GM23338 (cell line): ENCODE measurements at regions not wholly inside any gene's neighbourhood (a gene's known extent, or its start where the extent isn't known, plus 50 kb on each side); places are given as distances from the start of the nearest gene placed in this dataset.

ENCODE experiments used
- ATAC-seq: fragments of 200-7000 bp; cut with Tn5 transposase; 3 replicates; pipeline ENCODE4 v1.9.1; 2020
- DNase-seq: peaks from one replicate; pipeline ENCODE4 v3.0.0-alpha.2; 2015; ENCODE audit warnings: low spot score
- H2AFZ ChIP-seq: fragments of 200-600 bp; sonication (generic); 2 replicates; pipeline ENCODE4 v1.8.0; 2016; ENCODE audit warnings: antibody characterized with exemption, mild to moderate bottlenecking, moderate library complexity
- H3F3A ChIP-seq: fragments of 200-600 bp; sonication (generic); replicated peaks from 2 replicates; pipeline ENCODE4 v1.8.0; 2017; ENCODE audit warnings: antibody characterized with exemption, mixed run types, low read depth
- H3K27ac ChIP-seq: fragments of 200-600 bp; sonication (generic); 2 replicates; pipeline ENCODE4 v1.6.1; 2016; ENCODE audit warnings: low read depth
- H3K27me3 ChIP-seq: fragments of 200-600 bp; sonication (generic); 2 replicates; pipeline ENCODE4 v1.8.0; 2016; ENCODE audit warnings: mild to moderate bottlenecking, mixed run types, moderate library complexity; ENCODE audit not compliant: insufficient read depth
- H3K36me3 ChIP-seq: fragments of 200-600 bp; sonication (generic); 2 replicates; pipeline ENCODE4 v1.8.0; 2016; ENCODE audit warnings: mild to moderate bottlenecking; ENCODE audit not compliant: insufficient read depth
- H3K4me1 ChIP-seq: fragments of 200-600 bp; sonication (generic); 2 replicates; pipeline ENCODE4 v1.8.0; 2016; ENCODE audit warnings: mild to moderate bottlenecking, moderate library complexity; ENCODE audit not compliant: insufficient read depth
- H3K4me2 ChIP-seq: fragments of 200-600 bp; sonication (generic); 2 replicates; pipeline ENCODE4 v1.7.1; 2017; ENCODE audit warnings: mixed run types
- H3K4me3 ChIP-seq: fragments of 200-600 bp; sonication (generic); 2 replicates; pipeline ENCODE4 v1.6.1; 2016; ENCODE audit warnings: mixed run types
- H3K79me2 ChIP-seq: fragments of 200-600 bp; sonication (generic); replicated peaks from 2 replicates; pipeline ENCODE4 v1.8.0; 2017; ENCODE audit warnings: mild to moderate bottlenecking; ENCODE audit not compliant: insufficient read depth
- H3K9me2 ChIP-seq: fragments of 200-600 bp; sonication (generic); 2 replicates; pipeline ENCODE4 v1.8.0; 2017; ENCODE audit not compliant: insufficient read depth
- H4K20me1 ChIP-seq: fragments of 200-600 bp; sonication (generic); replicated peaks from 2 replicates; pipeline ENCODE4 v1.8.0; 2017; ENCODE audit warnings: mild to moderate bottlenecking; ENCODE audit not compliant: insufficient read depth
- H3K27ac Mint-ChIP-seq: 2 replicates; pipeline ENCODE4 v1.8.0; 2020; ENCODE audit warnings: inconsistent platforms, mild to moderate bottlenecking, moderate library complexity, mixed read lengths
- H3K27me3 Mint-ChIP-seq: 3 replicates; pipeline ENCODE4 v1.8.0; 2022; ENCODE audit warnings: low read depth, mild to moderate bottlenecking, moderate library complexity, mixed read lengths, inconsistent platforms; ENCODE audit not compliant: insufficient read depth, poor library complexity
- H3K36me3 Mint-ChIP-seq: 3 replicates; pipeline ENCODE4 v1.8.0; 2021; ENCODE audit warnings: low read depth, mild to moderate bottlenecking, inconsistent platforms, moderate library complexity, mixed read lengths
- H3K4me1 Mint-ChIP-seq: 3 replicates; pipeline ENCODE4 v1.8.0; 2020; ENCODE audit warnings: mild to moderate bottlenecking, inconsistent platforms, mixed read lengths
- H3K4me3 Mint-ChIP-seq: 3 replicates; pipeline ENCODE4 v1.8.0; 2021; ENCODE audit warnings: moderate library complexity, mild to moderate bottlenecking, inconsistent platforms, mixed read lengths
- H3K9me3 Mint-ChIP-seq: 3 replicates; pipeline ENCODE4 v1.8.0; 2020; ENCODE audit warnings: moderate library complexity, mild to moderate bottlenecking, inconsistent platforms, mixed read lengths
- CTCF ChIP-seq, 2 experiments: fragments of 200-600 bp in 1 of 2; sonication (generic) in 1 of 2; conservative IDR thresholded peaks; 2 replicates each; pipeline versions ENCODE4 v1.5.1 to v1.6.1; 2016 to 2017; ENCODE audit warnings: antibody characterized with exemption in 2 of 2, low read depth in 2 of 2, mild to moderate bottlenecking in 2 of 2, moderate library complexity in 1 of 2
- ETS1 ChIP-seq: IDR thresholded peaks from 2 replicates; pipeline ENCODE4 v1.6.1; 2016; ENCODE audit warnings: antibody characterized with exemption
- JUNB ChIP-seq: IDR thresholded peaks from one replicate; pipeline ENCODE4 v1.6.1; 2016; ENCODE audit warnings: antibody characterized with exemption; ENCODE audit not compliant: unreplicated experiment
- POLR2AphosphoS5 ChIP-seq: IDR thresholded peaks from 2 replicates; pipeline ENCODE4 v1.6.1; 2016; ENCODE audit warnings: antibody characterized with exemption, low read depth
- REST ChIP-seq: IDR thresholded peaks from one replicate; pipeline ENCODE4 v1.6.1; 2018; ENCODE audit warnings: antibody characterized with exemption; ENCODE audit not compliant: unreplicated experiment
- STAT1 ChIP-seq: IDR thresholded peaks from one replicate; pipeline ENCODE4 v1.6.1; 2016; ENCODE audit warnings: antibody characterized with exemption; ENCODE audit not compliant: unreplicated experiment
- ZNF114 ChIP-seq: fragments of 250-450 bp; sonication (Bioruptor Pico); IDR thresholded peaks from 2 replicates; pipeline ENCODE4 v1.5.0; 2020; ENCODE audit warnings: mild to moderate bottlenecking, moderate library complexity
- ZNF331 ChIP-seq: fragments of 250-450 bp; sonication (Bioruptor Pico); IDR thresholded peaks from 2 replicates; pipeline ENCODE4 v1.5.0; 2020; ENCODE audit warnings: low read depth, mild to moderate bottlenecking, moderate library complexity

- peak; percentile 56 for DNase-seq
- no peak overlapping the region; the same call in 1 of the 2 replicates for H3K27ac Mint-ChIP-seq
These were observed 339.4 kb downstream of the SEC14L1 start for GRCh38 chr17:77480199-77480508.

More at GRCh38 chr17:77480199-77480508, 339.4 kb downstream of the SEC14L1 start:
- H3K27me3 Mint-ChIP-seq, result peaks cover 15% of the 10 kb centered on the region
- Histone ChIP-seq H3K4me3 (no peak overlapping the region), H3F3A (peaks cover 6% of the 10 kb centered on the region; the same call in 1 of the 2 replicates), H3K27me3 (no peaks in the 10 kb centered on the region), H3K79me2 (peaks cover 79% of the 10 kb centered on the region), H4K20me1 (peaks cover 12% of the 10 kb centered on the region), H3K9me2 (no peaks in the 10 kb centered on the region), H3K4me1 (peaks cover 36% of the 10 kb centered on the region), H3K36me3 (no peaks in the 10 kb centered on the region), H2AFZ (no peak overlapping the region), H3K27ac (peak overlapping the region; percentile 80), H3K4me2 (no peak overlapping the region)
- H3K9me3 Mint-ChIP-seq, result no peaks in the 10 kb centered on the region
- peaks cover 15% of the 10 kb centered on the region for H3K36me3 Mint-ChIP-seq
- TF ChIP-seq STAT1, result no peak
- TF ChIP-seq REST, result no peak
- no peak for TF ChIP-seq ETS1
- no peak for TF ChIP-seq ZNF114 (CRISPR knock-in tag)
- TF ChIP-seq POLR2AphosphoS5, result no peak
- TF ChIP-seq CTCF (conservative IDR thresholded peaks at IDR 0.05; ENCODE audit: low read depth in 2 of 2), result 0 out of 4 replicates have a peak, but pooled peaks of 1 of the 2 experiments have one; percentile 9
- no peak for TF ChIP-seq ZNF331 (CRISPR knock-in tag)
- no peak for TF ChIP-seq JUNB
- peaks cover 47% of the 10 kb centered on the region for H3K4me1 Mint-ChIP-seq
- ATAC-seq, result peak; percentile 58
- H3K4me3 Mint-ChIP-seq, result no peak overlapping the region
